H9 (cell line): ENCODE measurements at regions not wholly inside any gene's neighbourhood (a gene's known extent, or its start where the extent isn't known, plus 50 kb on each side); places are given as distances from the start of the nearest gene placed in this dataset.

ENCODE experiments used
- DNase-seq: peaks from one replicate; pipeline ENCODE4 v3.0.0-alpha.2; 2017
- H2AFZ ChIP-seq: one replicate; pipeline ENCODE4 v1.6.1; 2013; ENCODE audit warnings: mild to moderate bottlenecking, low read length, control low read depth, moderate library complexity
- H2AK5ac ChIP-seq: 2 replicates; pipeline ENCODE4 v1.6.1; 2013; ENCODE audit warnings: low read length, control low read depth, mixed read lengths; ENCODE audit not compliant: insufficient read length
- H2BK120ac ChIP-seq: one replicate; pipeline ENCODE4 v1.6.1; 2013; ENCODE audit warnings: low read depth, mild to moderate bottlenecking, low read length, control low read depth, inconsistent platforms; ENCODE audit not compliant: poor library complexity, severe bottlenecking
- H2BK12ac ChIP-seq: 2 replicates; pipeline ENCODE4 v1.6.1; 2013; ENCODE audit warnings: low read length, control low read depth, mixed read lengths, low read depth; ENCODE audit not compliant: insufficient read length
- H2BK15ac ChIP-seq: 2 replicates; pipeline ENCODE4 v1.6.1; 2013; ENCODE audit warnings: low read depth, low read length, control low read depth
- H2BK20ac ChIP-seq: one replicate; pipeline ENCODE4 v1.6.1; 2013; ENCODE audit warnings: low read depth, mild to moderate bottlenecking, low read length, control low read depth, inconsistent platforms; ENCODE audit not compliant: poor library complexity, severe bottlenecking
- H2BK5ac ChIP-seq: 2 replicates; pipeline ENCODE4 v1.6.1; 2013; ENCODE audit warnings: low read length, control low read depth, mixed read lengths; ENCODE audit not compliant: insufficient read length
- H3K14ac ChIP-seq: 2 replicates; pipeline ENCODE4 v1.6.1; 2013; ENCODE audit warnings: low read length, control low read depth; ENCODE audit not compliant: insufficient read depth
- H3K18ac ChIP-seq: 2 replicates; pipeline ENCODE4 v1.6.1; 2013; ENCODE audit warnings: low read depth, mild to moderate bottlenecking, mixed read lengths, low read length, control low read depth; ENCODE audit not compliant: insufficient read length
- H3K23ac ChIP-seq: 2 replicates; pipeline ENCODE4 v1.6.1; 2013; ENCODE audit warnings: low read length, control low read depth, mixed read lengths, low read depth; ENCODE audit not compliant: insufficient read length
- H3K23me2 ChIP-seq: 2 replicates; pipeline ENCODE4 v1.6.1; 2013; ENCODE audit warnings: low read depth, mild to moderate bottlenecking, mixed read lengths, low read length, control low read depth; ENCODE audit not compliant: insufficient read length, poor library complexity, severe bottlenecking
- H3K27ac ChIP-seq: 2 replicates; pipeline ENCODE4 v1.5.1; 2013; ENCODE audit warnings: low read length, control low read depth, mixed read lengths, low read depth; ENCODE audit not compliant: insufficient read length
- H3K27me3 ChIP-seq: 2 replicates; pipeline ENCODE4 v1.6.1; 2013; ENCODE audit warnings: low read length, control low read depth, inconsistent platforms; ENCODE audit not compliant: insufficient read depth
- H3K4ac ChIP-seq: 2 replicates; pipeline ENCODE4 v1.6.1; 2013; ENCODE audit warnings: low read depth, mild to moderate bottlenecking, control low read depth, inconsistent platforms, low read length, moderate library complexity
- H3K4me1 ChIP-seq: 2 replicates; pipeline ENCODE4 v1.6.1; 2013; ENCODE audit warnings: low read length, control low read depth, inconsistent platforms; ENCODE audit not compliant: insufficient read depth
- H3K4me2 ChIP-seq: 2 replicates; pipeline ENCODE4 v1.6.1; 2013; ENCODE audit warnings: low read length, control low read depth, mixed read lengths; ENCODE audit not compliant: insufficient read length, insufficient read depth
- H3K56ac ChIP-seq: 2 replicates; pipeline ENCODE4 v1.6.1; 2013; ENCODE audit warnings: low read depth, mild to moderate bottlenecking, mixed read lengths, low read length, control low read depth; ENCODE audit not compliant: insufficient read length
- H3K79me1 ChIP-seq: 2 replicates; pipeline ENCODE4 v1.6.1; 2013; ENCODE audit warnings: low read depth, mild to moderate bottlenecking, moderate library complexity, low read length, control low read depth, inconsistent platforms; ENCODE audit not compliant: insufficient read depth, poor library complexity, severe bottlenecking
- H3K79me2 ChIP-seq: 2 replicates; pipeline ENCODE4 v1.6.1; 2013; ENCODE audit warnings: low read length, control low read depth, inconsistent platforms; ENCODE audit not compliant: insufficient read depth
- H3K9ac ChIP-seq: 2 replicates; pipeline ENCODE4 v1.6.1; 2013; ENCODE audit warnings: low read length, control low read depth, mixed read lengths; ENCODE audit not compliant: insufficient read length; ENCODE audit errors: extremely low read depth
- H3K9me3 ChIP-seq: one replicate; pipeline ENCODE4 v1.6.1; 2013; ENCODE audit warnings: low read depth, low read length, inconsistent platforms; ENCODE audit not compliant: control insufficient read depth
- H3T11ph ChIP-seq: one replicate; pipeline ENCODE4 v1.6.1; 2013; ENCODE audit warnings: mild to moderate bottlenecking, low read length, control low read depth, inconsistent platforms
- H4K20me1 ChIP-seq: one replicate; pipeline ENCODE4 v1.6.1; 2013; ENCODE audit not compliant: control insufficient read depth, insufficient read length, insufficient read depth
- H4K5ac ChIP-seq: 2 replicates; pipeline ENCODE4 v1.6.1; 2013; ENCODE audit warnings: low read depth, mild to moderate bottlenecking, mixed read lengths, low read length, control low read depth; ENCODE audit not compliant: insufficient read length
- H4K8ac ChIP-seq: replicated peaks from 2 replicates; pipeline ENCODE4 v1.6.1; 2013; ENCODE audit warnings: low read length, control low read depth, mixed read lengths, low read depth; ENCODE audit not compliant: insufficient read length
- H4K91ac ChIP-seq: 2 replicates; pipeline ENCODE4 v1.6.1; 2013; ENCODE audit warnings: low read depth, mild to moderate bottlenecking, moderate library complexity, mixed read lengths, low read length, control low read depth; ENCODE audit not compliant: insufficient read length
- H3K27ac Mint-ChIP-seq, 3 experiments: 2 replicates in 2 of 3; 3 replicates in 1 of 3; pipeline ENCODE4 v1.8.0; 2020 to 2021; ENCODE audit warnings: mixed read lengths in 3 of 3, mild to moderate bottlenecking in 1 of 3, moderate library complexity in 1 of 3
- H3K27me3 Mint-ChIP-seq: 2 replicates; pipeline ENCODE4 v1.8.0; 2021; ENCODE audit warnings: low read depth, mild to moderate bottlenecking, moderate library complexity, mixed read lengths
- H3K36me3 Mint-ChIP-seq, 3 experiments: 2 replicates in 2 of 3; 3 replicates in 1 of 3; pipeline ENCODE4 v1.8.0; 2020 to 2021; ENCODE audit warnings: low read depth in 3 of 3, mixed read lengths in 3 of 3; ENCODE audit not compliant: insufficient read depth in 1 of 3
- H3K4me1 Mint-ChIP-seq, 2 experiments: 2 replicates each; pipeline ENCODE4 v1.8.0; 2020; ENCODE audit warnings: mixed read lengths in 2 of 2
- H3K4me3 Mint-ChIP-seq, 2 experiments: 2 replicates in 1 of 2; 3 replicates in 1 of 2; pipeline ENCODE4 v1.8.0; 2020 to 2021; ENCODE audit warnings: mild to moderate bottlenecking in 2 of 2, mixed read lengths in 2 of 2, moderate library complexity in 1 of 2
- H3K9me3 Mint-ChIP-seq, 2 experiments: 2 replicates in 1 of 2; 3 replicates in 1 of 2; pipeline ENCODE4 v1.8.0; 2020; ENCODE audit warnings: mild to moderate bottlenecking in 2 of 2, mixed read lengths in 2 of 2, moderate library complexity in 1 of 2
- WGBS: extraction: QIAGEN DNeasy Blood & Tissue Kit; methylation state at CpG from one replicate; pipeline ENCODE4 v1.1.7; 2013; ENCODE audit warnings: missing lambda C conversion rate, low lambda C conversion rate, mixed read lengths; ENCODE audit not compliant: insufficient read length; ENCODE audit errors: extremely low coverage; 5-methylcytosine and 5-hydroxymethylcytosine counted together
- TF ChIP-seq, protein P1 (sequence below): fragments of 200-600 bp; sonication (generic); conservative IDR thresholded peaks from 3 replicates; pipeline ENCODE4 v1.8.0; 2021; ENCODE audit warnings: antibody characterized with exemption, mild to moderate bottlenecking

DNA sequence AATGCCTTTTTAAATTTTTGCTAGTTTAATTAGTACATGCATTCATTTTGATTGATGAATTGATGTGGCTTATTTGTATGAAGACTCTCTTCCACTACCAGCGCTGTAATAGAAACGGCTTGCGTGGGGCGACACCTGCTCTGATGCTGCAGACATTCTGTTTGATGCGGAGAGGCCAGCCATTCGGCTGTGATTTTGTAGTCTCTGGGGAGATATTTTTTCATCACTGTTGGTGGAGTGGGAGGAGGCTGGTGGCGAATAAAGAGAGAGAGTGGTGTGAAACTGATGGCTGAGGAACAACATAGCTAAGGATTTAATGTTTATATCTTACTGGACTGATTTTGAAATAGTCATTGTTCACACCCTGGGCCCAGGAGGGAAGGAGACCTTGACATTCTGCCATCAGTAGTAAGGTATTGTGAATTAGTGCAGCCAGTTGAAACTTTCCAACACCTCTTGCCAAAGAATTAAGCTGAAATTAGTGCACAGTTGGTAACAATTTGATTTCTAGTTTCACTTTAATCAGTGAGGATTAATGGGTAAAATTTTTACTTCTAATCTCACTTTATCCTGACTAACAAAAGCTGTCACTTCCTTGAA, 224.1 kb downstream of the MTX2 start:
- no peak overlapping the region for H3K56ac ChIP-seq
- H3K14ac ChIP-seq = no peak overlapping the region
- H3K23me2 ChIP-seq = peaks cover 6% of the 10 kb centered on the region
- no peaks in the 10 kb centered on the region for H3K27me3 ChIP-seq
- H3K4me1 Mint-ChIP-seq = peaks cover 10 to 19% of the 10 kb centered on the region in 2 experiments
- no CpG with 5 or more reads among the region's 7 CpGs for WGBS
- DNase-seq = no peak
- H3K9me3 Mint-ChIP-seq = no peaks in the 10 kb centered on the region
- peaks cover 42% of the 10 kb centered on the region for H3K27me3 Mint-ChIP-seq
- no peak overlapping the region for H2BK120ac ChIP-seq
- H3K4me2 ChIP-seq = no peak overlapping the region
- TF ChIP-seq, protein P1, sequence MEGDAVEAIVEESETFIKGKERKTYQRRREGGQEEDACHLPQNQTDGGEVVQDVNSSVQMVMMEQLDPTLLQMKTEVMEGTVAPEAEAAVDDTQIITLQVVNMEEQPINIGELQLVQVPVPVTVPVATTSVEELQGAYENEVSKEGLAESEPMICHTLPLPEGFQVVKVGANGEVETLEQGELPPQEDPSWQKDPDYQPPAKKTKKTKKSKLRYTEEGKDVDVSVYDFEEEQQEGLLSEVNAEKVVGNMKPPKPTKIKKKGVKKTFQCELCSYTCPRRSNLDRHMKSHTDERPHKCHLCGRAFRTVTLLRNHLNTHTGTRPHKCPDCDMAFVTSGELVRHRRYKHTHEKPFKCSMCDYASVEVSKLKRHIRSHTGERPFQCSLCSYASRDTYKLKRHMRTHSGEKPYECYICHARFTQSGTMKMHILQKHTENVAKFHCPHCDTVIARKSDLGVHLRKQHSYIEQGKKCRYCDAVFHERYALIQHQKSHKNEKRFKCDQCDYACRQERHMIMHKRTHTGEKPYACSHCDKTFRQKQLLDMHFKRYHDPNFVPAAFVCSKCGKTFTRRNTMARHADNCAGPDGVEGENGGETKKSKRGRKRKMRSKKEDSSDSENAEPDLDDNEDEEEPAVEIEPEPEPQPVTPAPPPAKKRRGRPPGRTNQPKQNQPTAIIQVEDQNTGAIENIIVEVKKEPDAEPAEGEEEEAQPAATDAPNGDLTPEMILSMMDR = no peak
- H2BK12ac ChIP-seq = no peak overlapping the region
- no peak overlapping the region for H4K91ac ChIP-seq
- no peaks in the 10 kb centered on the region for H4K20me1 ChIP-seq
- H3K9me3 ChIP-seq = no peaks in the 10 kb centered on the region
- no peak overlapping the region for H4K5ac ChIP-seq
- H3K18ac ChIP-seq = no peak overlapping the region
- H2AK5ac ChIP-seq = no peak overlapping the region
- H3K79me2 ChIP-seq = no peaks in the 10 kb centered on the region
- H3K27ac ChIP-seq = no peak overlapping the region
- no peak overlapping the region for H2BK15ac ChIP-seq
- H3K4ac ChIP-seq = no peak overlapping the region
- no peak overlapping the region for H3K23ac ChIP-seq
- H3T11ph ChIP-seq = no peak overlapping the region
- no peak overlapping the region for H2BK20ac ChIP-seq
- H2AFZ ChIP-seq = no peak overlapping the region
- H2BK5ac ChIP-seq = no peak overlapping the region
- no peak overlapping the region for H3K9ac ChIP-seq
- no peak overlapping the region for H4K8ac ChIP-seq
- H3K36me3 Mint-ChIP-seq = no peaks in the 10 kb centered on the region
- H3K79me1 ChIP-seq = no peaks in the 10 kb centered on the region
- no peak overlapping the region for H3K4me3 Mint-ChIP-seq
- no peak overlapping the region for H3K27ac Mint-ChIP-seq
- H3K4me1 ChIP-seq = peaks cover 3% of the 10 kb centered on the region; the same call in 1 of the 2 replicates
